ENCODE measurements at regions not wholly inside any gene's neighbourhood (a gene's known extent, or its start where the extent isn't known, plus 50 kb on each side); places are given as distances from the start of the nearest gene placed in this dataset.

DNA sequence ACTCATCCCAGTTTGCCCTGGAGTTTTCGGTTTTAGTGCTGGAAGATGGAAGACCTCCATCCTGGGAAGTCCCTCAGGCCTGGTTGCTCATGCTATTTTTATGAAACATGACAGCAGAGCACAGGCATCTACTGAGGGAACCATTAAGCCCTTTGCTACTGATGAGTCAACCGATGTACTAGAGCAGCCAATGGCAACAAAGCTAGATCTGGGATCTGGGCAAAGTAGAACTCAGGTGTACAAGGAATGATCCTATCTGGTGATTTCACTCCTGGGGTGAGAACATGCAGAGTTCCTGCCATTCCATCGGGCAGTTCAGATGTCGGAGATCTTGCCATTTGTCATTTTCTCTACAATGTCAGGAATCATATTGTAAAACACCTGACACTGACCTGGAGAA is 166.2 kb upstream of the NSMCE3 start:
- Histone ChIP-seq H3K27ac (ENCODE audit: low read length) (no peak overlapping the region), H3K36me3 (ENCODE audit: insufficient read depth, low read depth, low read length) (no peaks in the 10 kb centered on the region)

DNA sequence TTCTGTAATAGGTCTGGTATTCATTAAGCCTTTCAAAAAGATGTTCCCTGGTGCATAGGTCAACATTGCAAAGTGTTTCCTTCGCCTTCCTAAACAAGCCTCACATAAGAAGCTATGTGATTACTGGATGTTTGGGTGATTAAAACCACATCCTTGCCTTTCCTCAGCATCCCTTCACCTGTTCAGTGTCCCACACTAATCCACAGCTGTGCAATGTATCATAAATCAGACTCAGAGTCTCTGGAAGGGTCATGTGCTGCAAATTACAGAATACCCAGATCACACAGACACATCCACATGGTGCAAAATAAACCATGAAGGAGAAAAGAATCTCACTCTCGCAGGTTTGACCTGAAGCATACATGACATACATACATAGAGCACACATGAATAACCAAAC is 164.7 kb upstream of the NSMCE3 start:
- no peak overlapping the region for H3K4me3 ChIP-seq (ENCODE audit: low read length)
- H3K4me1 ChIP-seq (ENCODE audit: insufficient read depth, low read length), result peaks cover 16% of the 10 kb centered on the region
- no peak overlapping the region for H3K9ac ChIP-seq (ENCODE audit: low read depth, low read length)
- no peaks in the 10 kb centered on the region for H3K9me3 ChIP-seq (ENCODE audit: insufficient read depth, low read depth, low read length)
- H3K27me3 ChIP-seq (ENCODE audit: insufficient read depth, low read length), result no peaks in the 10 kb centered on the region
- H3K27ac ChIP-seq (ENCODE audit: low read length), result no peak overlapping the region
- H3K36me3 ChIP-seq (ENCODE audit: insufficient read depth, low read depth, low read length), result no peaks in the 10 kb centered on the region

More for the DNA sequence above, 166.2 kb upstream of the NSMCE3 start:
- no peak overlapping the region for H3K4me3 ChIP-seq (ENCODE audit: low read length)
- no peaks in the 10 kb centered on the region for H3K27me3 ChIP-seq (ENCODE audit: insufficient read depth, low read length)
- no peak overlapping the region for H3K9ac ChIP-seq (ENCODE audit: low read depth, low read length)
- peaks cover 16% of the 10 kb centered on the region for H3K4me1 ChIP-seq (ENCODE audit: insufficient read depth, low read length)
- no peaks in the 10 kb centered on the region for H3K9me3 ChIP-seq (ENCODE audit: insufficient read depth, low read depth, low read length)

DNA sequence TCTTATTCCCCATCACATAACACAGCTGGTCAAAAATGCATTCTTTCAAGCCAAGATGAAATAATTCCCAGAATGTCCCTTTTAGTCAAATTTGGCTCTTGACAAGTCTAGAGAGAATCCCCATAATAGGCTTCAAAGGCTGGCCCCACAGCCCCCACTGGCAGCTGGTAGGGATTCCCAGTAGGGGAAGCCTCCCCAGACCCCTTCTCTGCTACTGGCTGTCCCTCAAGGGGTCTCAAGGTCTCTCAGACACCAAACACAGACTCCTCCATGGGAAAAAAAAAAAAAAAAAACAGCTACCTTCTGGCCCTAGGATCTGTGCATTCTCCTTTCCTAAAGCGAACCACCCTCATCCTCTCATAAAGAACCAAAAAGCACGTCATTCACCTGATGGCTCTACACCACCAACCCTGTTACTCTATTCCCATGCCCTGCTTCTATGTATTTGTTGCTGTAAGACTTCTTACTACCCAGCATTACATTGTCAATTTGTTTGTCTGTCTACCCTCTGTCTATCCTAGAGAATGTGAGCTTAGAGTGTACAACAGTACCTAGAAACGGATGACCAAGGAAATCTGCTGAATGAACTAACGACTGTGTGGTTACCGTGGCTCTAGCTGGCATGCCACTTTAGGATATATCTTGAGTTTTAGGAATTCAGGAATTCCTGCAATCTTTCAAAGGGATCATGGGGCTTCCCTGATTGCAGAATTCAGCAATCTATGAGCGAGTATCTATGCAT is 164.1 kb upstream of the NSMCE3 start:
- Histone ChIP-seq H3K9ac (ENCODE audit: low read depth, low read length) (no peak overlapping the region), H3K4me1 (ENCODE audit: insufficient read depth, low read length) (peaks cover 16% of the 10 kb centered on the region), H3K4me3 (ENCODE audit: low read length) (no peak overlapping the region), H3K36me3 (ENCODE audit: insufficient read depth, low read depth, low read length) (no peaks in the 10 kb centered on the region), H3K27ac (ENCODE audit: low read length) (no peak overlapping the region), H3K27me3 (ENCODE audit: insufficient read depth, low read length) (no peaks in the 10 kb centered on the region), H3K9me3 (ENCODE audit: insufficient read depth, low read depth, low read length) (no peaks in the 10 kb centered on the region)

DNA sequence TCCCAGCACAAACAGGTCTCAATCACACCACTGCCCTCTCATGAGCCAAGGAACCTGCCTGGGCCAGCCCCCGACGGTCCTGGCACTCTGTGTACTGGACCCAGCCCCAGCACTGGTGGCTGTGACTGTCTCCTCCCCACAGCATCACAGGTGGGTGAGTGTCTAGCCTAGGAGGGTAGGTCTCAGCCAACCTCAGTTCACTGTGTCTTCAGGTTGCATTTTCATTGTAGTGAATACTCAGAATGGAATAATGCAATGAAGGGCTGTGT is 163.4 kb upstream of the NSMCE3 start:
- Histone ChIP-seq H3K36me3 (ENCODE audit: insufficient read depth, low read depth, low read length) (no peaks in the 10 kb centered on the region), H3K27me3 (ENCODE audit: insufficient read depth, low read length) (no peaks in the 10 kb centered on the region), H3K4me1 (ENCODE audit: insufficient read depth, low read length) (peaks cover 16% of the 10 kb centered on the region), H3K9ac (ENCODE audit: low read depth, low read length) (no peak overlapping the region), H3K9me3 (ENCODE audit: insufficient read depth, low read depth, low read length) (no peaks in the 10 kb centered on the region), H3K4me3 (ENCODE audit: low read length) (no peak overlapping the region), H3K27ac (ENCODE audit: low read length) (no peak overlapping the region)

DNA sequence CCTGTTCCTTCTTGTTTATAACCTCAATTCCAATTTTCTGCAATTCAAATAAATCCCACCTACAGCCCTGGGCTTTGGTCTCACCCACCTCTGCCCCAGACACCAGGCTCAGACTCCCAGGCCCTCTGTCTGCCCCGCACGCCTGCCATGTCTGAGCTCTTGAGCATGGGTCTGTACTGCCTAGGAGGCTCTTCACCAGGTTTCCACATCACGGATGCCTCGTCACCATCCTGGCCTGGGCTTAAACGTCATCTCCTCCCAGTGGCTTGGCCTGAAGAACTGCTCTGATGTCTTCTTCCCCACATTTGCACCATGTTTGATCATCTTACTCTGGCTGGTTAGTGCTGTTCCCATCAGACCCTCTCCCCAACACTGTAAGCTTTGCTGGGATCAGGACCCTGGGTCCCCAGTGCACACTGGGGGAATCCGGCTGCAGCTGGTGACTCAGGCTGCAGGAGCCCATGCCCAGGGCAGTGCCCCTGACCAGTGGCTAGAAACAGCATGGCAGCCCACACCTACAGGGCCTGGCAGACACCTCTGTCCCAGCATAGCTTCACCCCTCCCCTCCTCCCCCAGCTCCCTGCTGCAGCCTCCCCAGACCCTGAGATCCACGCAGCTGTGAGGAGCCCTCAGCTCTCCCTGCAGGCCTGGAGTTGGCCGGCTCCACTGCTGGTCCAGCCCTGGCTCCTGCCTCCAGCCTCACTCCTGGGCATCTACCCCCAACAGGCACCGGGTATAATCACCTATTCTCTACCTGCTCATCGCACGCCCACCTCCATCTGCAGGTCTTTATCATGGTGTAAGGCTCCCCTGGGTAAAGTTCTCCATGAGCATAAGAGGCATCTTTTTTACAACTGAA is 162.8 kb upstream of the NSMCE3 start:
- H3K4me3 ChIP-seq (ENCODE audit: low read length), result no peak overlapping the region
- H3K9ac ChIP-seq (ENCODE audit: low read depth, low read length), result no peak overlapping the region
- peaks cover 16% of the 10 kb centered on the region for H3K4me1 ChIP-seq (ENCODE audit: insufficient read depth, low read length)
- no peaks in the 10 kb centered on the region for H3K9me3 ChIP-seq (ENCODE audit: insufficient read depth, low read depth, low read length)
- no peaks in the 10 kb centered on the region for H3K27me3 ChIP-seq (ENCODE audit: insufficient read depth, low read length)
- no peaks in the 10 kb centered on the region for H3K36me3 ChIP-seq (ENCODE audit: insufficient read depth, low read depth, low read length)
- no peak overlapping the region for H3K27ac ChIP-seq (ENCODE audit: low read length)

DNA sequence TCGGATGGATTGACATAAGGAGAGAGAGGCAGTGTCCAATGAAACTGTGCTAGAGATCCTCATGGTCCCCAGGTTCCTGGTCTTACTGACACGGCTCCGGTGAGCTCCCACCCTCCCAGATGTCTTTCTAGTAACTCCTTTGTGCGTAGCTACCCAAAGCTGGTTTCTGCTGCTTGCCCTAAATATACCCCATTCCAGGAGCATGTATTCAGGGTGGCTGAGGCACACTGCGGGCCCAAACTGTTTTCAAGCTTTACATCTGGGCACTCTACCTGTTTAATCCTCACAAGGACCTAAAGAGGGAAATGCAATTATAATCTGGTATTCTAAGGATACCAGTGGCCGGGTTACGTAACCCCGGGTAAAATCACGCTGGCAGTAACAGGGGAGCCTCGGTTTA is 161.2 kb upstream of the NSMCE3 start:
- no peaks in the 10 kb centered on the region for H3K27me3 ChIP-seq (ENCODE audit: insufficient read depth, low read length)
- no peak overlapping the region for H3K9ac ChIP-seq (ENCODE audit: low read depth, low read length)
- peaks cover 16% of the 10 kb centered on the region for H3K4me1 ChIP-seq (ENCODE audit: insufficient read depth, low read length)
- H3K4me3 ChIP-seq (ENCODE audit: low read length), result no peak overlapping the region
- no peaks in the 10 kb centered on the region for H3K36me3 ChIP-seq (ENCODE audit: insufficient read depth, low read depth, low read length)
- no peaks in the 10 kb centered on the region for H3K9me3 ChIP-seq (ENCODE audit: insufficient read depth, low read depth, low read length)
- H3K27ac ChIP-seq (ENCODE audit: low read length), result no peak overlapping the region

DNA sequence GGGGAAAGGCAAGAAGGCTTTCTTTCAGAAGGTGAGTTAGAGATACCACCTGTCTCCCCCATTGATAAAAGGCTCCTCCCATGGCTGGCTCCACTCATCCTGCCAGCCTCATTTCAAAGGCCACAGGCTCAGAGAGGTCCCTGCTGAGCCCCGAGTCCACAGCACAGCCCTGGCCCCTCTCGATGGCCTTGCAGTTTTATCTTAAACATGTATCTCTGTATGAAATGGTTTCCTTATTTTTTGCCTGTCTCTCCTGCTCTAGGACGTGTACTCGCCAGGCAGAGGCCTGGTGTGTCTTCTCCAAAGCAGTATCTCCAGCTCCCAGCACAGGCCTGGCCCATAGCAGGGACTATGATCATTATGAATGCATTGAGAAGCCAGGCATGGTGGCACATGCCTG is 160.5 kb upstream of the NSMCE3 start:
- no peak overlapping the region for H3K27ac ChIP-seq (ENCODE audit: low read length)
- no peak overlapping the region for H3K9ac ChIP-seq (ENCODE audit: low read depth, low read length)
- no peak overlapping the region for H3K4me3 ChIP-seq (ENCODE audit: low read length)
- H3K36me3 ChIP-seq (ENCODE audit: insufficient read depth, low read depth, low read length), result no peaks in the 10 kb centered on the region
- H3K9me3 ChIP-seq (ENCODE audit: insufficient read depth, low read depth, low read length), result no peaks in the 10 kb centered on the region
- peaks cover 16% of the 10 kb centered on the region for H3K4me1 ChIP-seq (ENCODE audit: insufficient read depth, low read length)
- H3K27me3 ChIP-seq (ENCODE audit: insufficient read depth, low read length), result no peaks in the 10 kb centered on the region

DNA sequence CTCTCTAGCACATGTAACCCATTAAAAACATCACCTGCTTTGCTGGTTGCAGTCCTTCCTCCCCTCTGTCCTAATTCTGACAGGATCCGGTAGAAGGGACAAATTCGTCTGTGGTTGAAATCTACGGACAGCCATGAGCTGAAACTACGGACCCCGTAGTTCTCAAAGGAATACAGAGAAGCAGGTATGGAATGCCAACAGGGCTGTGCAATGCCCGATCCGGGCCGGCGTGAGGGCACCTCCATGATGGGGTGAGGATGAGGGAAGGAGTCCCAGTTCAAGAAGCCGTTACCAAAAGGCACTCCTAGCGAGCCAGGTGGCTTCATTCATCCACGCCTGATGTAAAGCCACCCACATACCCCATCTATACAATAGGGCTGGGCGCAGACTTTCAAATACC is 160.0 kb upstream of the NSMCE3 start:
- no peak overlapping the region for H3K4me3 ChIP-seq (ENCODE audit: low read length)
- peaks cover under 1% of the 10 kb centered on the region; the same call in 1 of the 2 replicates for H3K9me3 ChIP-seq (ENCODE audit: insufficient read depth, low read depth, low read length)
- no peak overlapping the region for H3K27ac ChIP-seq (ENCODE audit: low read length)
- H3K27me3 ChIP-seq (ENCODE audit: insufficient read depth, low read length), result no peaks in the 10 kb centered on the region
- peaks cover 11% of the 10 kb centered on the region for H3K4me1 ChIP-seq (ENCODE audit: insufficient read depth, low read length)
- H3K9ac ChIP-seq (ENCODE audit: low read depth, low read length), result no peak overlapping the region
- no peaks in the 10 kb centered on the region for H3K36me3 ChIP-seq (ENCODE audit: insufficient read depth, low read depth, low read length)

DNA sequence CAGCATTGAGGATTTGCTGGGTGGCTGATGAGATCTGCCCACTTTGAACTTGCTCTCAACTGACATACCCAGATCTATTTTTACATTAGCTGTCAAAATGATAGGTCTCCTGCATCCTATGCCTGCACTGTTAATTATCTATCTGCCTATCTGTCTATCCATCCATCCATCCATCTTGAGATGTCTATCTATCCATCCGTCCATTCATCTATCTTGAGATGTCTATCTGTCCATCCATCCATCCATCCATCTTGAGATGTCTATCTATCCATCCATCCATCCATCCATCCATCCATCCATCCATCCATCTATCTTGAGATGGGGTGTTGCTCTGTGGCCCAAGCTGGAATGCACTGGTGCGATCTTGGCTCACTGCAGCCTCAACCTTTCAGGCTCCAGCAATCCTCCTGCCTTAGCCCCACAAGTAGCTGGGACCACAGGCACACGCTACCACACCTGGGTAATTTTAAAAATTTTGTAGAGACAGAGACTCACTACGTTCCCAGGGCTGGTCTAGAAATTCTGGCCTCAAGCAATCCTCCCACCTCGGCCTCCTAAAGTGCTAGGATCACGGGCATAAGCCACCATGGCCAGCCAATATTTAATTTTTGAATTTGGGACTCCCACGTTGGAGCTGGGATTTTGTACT is 159.4 kb upstream of the NSMCE3 start:
- Histone ChIP-seq H3K27ac (ENCODE audit: low read length) (no peak overlapping the region), H3K9me3 (ENCODE audit: insufficient read depth, low read depth, low read length) (peaks cover 5% of the 10 kb centered on the region; the same call in 1 of the 2 replicates), H3K36me3 (ENCODE audit: insufficient read depth, low read depth, low read length) (no peaks in the 10 kb centered on the region), H3K27me3 (ENCODE audit: insufficient read depth, low read length) (no peaks in the 10 kb centered on the region), H3K9ac (ENCODE audit: low read depth, low read length) (no peak overlapping the region), H3K4me1 (ENCODE audit: insufficient read depth, low read length) (peaks cover 11% of the 10 kb centered on the region), H3K4me3 (ENCODE audit: low read length) (no peak overlapping the region)

DNA sequence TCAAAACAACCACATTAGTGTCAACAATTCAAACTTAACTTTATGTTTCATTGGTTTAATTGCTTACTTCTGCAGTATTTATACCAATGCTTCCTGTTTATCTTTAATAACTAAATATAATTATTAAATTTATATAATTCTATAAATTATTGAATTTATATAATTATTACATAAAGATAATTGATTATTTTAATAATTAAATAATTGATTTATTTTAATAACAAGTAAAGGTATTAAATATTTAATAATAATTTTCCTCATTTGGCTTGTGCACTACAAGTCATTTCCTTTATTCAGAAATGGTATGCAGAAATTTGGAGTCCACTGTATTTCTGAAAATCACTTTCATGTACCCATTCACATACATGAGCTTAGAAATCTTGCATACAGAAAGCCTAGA is 156.2 kb upstream of the NSMCE3 start:
- H3K9ac ChIP-seq (ENCODE audit: low read depth, low read length), result no peak overlapping the region
- peaks cover 5% of the 10 kb centered on the region; the same call in 1 of the 2 replicates for H3K9me3 ChIP-seq (ENCODE audit: insufficient read depth, low read depth, low read length)
- no peak overlapping the region for H3K27ac ChIP-seq (ENCODE audit: low read length)
- H3K36me3 ChIP-seq (ENCODE audit: insufficient read depth, low read depth, low read length), result no peaks in the 10 kb centered on the region
- H3K4me3 ChIP-seq (ENCODE audit: low read length), result no peak overlapping the region
- H3K4me1 ChIP-seq (ENCODE audit: insufficient read depth, low read length), result no peaks in the 10 kb centered on the region; the same call in 1 of the 2 replicates
- no peaks in the 10 kb centered on the region for H3K27me3 ChIP-seq (ENCODE audit: insufficient read depth, low read length)

DNA sequence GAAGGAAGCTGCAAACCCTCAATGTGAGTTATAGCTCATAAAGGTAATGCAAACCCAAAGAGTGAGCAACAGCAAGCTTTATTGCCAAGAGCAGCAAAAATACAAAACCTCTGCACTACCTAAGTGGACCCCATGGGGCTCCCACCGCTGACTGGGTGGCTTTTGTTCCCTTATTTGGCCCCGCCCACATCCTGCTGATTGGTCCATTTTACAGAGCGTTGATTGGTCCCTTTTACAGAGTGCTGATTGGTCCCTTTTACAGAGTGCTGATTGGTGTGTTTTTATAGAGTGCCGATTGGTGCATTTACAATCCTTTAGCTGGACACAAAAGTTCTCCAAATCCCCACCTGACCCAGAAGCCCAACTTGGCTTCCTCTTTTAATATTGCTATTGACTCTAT is 154.5 kb upstream of the NSMCE3 start:
- Histone ChIP-seq H3K27ac (ENCODE audit: low read length) (no peak overlapping the region), H3K4me3 (ENCODE audit: low read length) (no peak overlapping the region), H3K36me3 (ENCODE audit: insufficient read depth, low read depth, low read length) (no peaks in the 10 kb centered on the region), H3K9me3 (ENCODE audit: insufficient read depth, low read depth, low read length) (peaks cover 5% of the 10 kb centered on the region; the same call in 1 of the 2 replicates), H3K27me3 (ENCODE audit: insufficient read depth, low read length) (no peaks in the 10 kb centered on the region), H3K4me1 (ENCODE audit: insufficient read depth, low read length) (peaks cover 13% of the 10 kb centered on the region; the same call in 1 of the 2 replicates), H3K9ac (ENCODE audit: low read depth, low read length) (no peak overlapping the region)

Data from iPS-20b (cell line).